ENCODE measurements at regions not wholly inside any gene's neighbourhood (a gene's known extent, or its start where the extent isn't known, plus 50 kb on each side); places are given as distances from the start of the nearest gene placed in this dataset.

DNA sequence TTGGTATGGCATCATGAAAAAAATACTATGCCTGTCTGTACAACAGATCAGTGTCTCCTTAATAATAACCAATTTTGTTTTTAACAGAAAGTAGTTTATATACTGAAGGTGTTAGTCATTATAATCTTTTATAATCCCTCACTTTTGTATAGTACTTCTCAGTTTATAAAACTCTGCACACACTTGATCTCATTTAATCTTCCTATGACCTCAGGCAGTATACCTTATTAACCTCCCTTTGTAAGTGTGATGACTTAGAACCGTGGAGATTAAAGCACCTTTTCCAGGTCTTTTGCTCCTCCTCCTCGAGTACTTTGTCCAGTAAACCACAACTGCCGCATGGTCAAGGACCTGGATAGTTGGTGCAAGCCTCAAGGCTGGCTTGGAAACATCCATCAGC is 945.5 kb downstream of the EPHA4 start:
- TF ChIP-seq, protein P1, sequence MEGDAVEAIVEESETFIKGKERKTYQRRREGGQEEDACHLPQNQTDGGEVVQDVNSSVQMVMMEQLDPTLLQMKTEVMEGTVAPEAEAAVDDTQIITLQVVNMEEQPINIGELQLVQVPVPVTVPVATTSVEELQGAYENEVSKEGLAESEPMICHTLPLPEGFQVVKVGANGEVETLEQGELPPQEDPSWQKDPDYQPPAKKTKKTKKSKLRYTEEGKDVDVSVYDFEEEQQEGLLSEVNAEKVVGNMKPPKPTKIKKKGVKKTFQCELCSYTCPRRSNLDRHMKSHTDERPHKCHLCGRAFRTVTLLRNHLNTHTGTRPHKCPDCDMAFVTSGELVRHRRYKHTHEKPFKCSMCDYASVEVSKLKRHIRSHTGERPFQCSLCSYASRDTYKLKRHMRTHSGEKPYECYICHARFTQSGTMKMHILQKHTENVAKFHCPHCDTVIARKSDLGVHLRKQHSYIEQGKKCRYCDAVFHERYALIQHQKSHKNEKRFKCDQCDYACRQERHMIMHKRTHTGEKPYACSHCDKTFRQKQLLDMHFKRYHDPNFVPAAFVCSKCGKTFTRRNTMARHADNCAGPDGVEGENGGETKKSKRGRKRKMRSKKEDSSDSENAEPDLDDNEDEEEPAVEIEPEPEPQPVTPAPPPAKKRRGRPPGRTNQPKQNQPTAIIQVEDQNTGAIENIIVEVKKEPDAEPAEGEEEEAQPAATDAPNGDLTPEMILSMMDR (IDR thresholded peaks at IDR 0.05; ENCODE audit: insufficient read depth, low read depth, low read length) = no peak
- TF ChIP-seq EZH2 (IDR thresholded peaks at IDR 0.05; ENCODE audit: insufficient read depth, low read length) = no peak
